Muscle layer of colon (tissue), 2 donors: ENCODE measurements at regions not wholly inside any gene's neighbourhood (a gene's known extent, or its start where the extent isn't known, plus 50 kb on each side); places are given as distances from the start of the nearest gene placed in this dataset.
"Not testable (repeated sequence)": the region's sequence is repeated elsewhere in the genome, so short reads cannot be mapped to it uniquely, and the experiment has no call there.

Experiments
- H3K27ac ChIP-seq: one replicate; pipeline ENCODE4 v1.7.0; 2013; ENCODE audit warnings: low read depth, mild to moderate bottlenecking, low read length, moderate library complexity
- H3K27me3 ChIP-seq, 2 donors: one replicate each; pipeline ENCODE4 v1.7.0; 2013; ENCODE audit warnings: low read length in 2 of 2, mild to moderate bottlenecking in 2 of 2; ENCODE audit not compliant: insufficient read depth in 2 of 2, control insufficient read depth in 1 of 2
- H3K36me3 ChIP-seq: one replicate; pipeline ENCODE4 v1.7.0; 2013; ENCODE audit warnings: mild to moderate bottlenecking, low read length; ENCODE audit not compliant: insufficient read depth
- H3K4me1 ChIP-seq: one replicate; pipeline ENCODE4 v1.7.0; 2013; ENCODE audit warnings: mild to moderate bottlenecking, low read length; ENCODE audit not compliant: insufficient read depth
- H3K4me3 ChIP-seq, 2 donors: one replicate each; pipeline ENCODE4 v1.7.0; 2013; ENCODE audit warnings: low read length in 2 of 2, low read depth in 1 of 2, mild to moderate bottlenecking in 1 of 2, moderate library complexity in 1 of 2
- H3K9ac ChIP-seq: one replicate; pipeline ENCODE4 v1.7.0; 2013; ENCODE audit warnings: low read length
- H3K9me3 ChIP-seq: one replicate; pipeline ENCODE4 v1.7.0; 2013; ENCODE audit warnings: mild to moderate bottlenecking, low read length
- donor health status: abdominal sarcoma.
- donor health status: Adenocarcinoma of cecum.

DNA sequence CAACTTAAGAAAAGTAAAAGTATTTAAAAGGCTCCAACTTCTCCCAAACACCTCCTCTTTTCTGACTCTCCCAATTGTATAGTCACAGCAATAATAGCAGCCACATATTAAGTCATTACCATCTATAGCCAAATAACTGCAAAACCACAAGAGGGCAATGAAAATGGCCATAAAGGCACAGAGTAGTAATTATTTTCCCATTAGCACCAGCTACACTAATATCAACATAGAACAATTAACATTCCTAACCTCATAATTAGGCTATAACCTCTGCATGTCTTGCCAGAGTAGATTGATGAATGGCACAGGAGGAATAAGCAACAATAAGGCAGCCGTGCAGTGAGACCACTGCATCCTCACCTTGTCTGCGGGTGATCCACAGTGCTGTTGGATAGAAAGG lies 226.4 kb upstream of the SERP2 start:
- Histone ChIP-seq H3K27ac (no peak overlapping the region), H3K36me3 (no peaks in the 10 kb centered on the region), H3K4me1 (no peaks in the 10 kb centered on the region), H3K9me3 (no peaks in the 10 kb centered on the region), H3K9ac (no peak overlapping the region), H3K4me3 (no peak overlapping the region), H3K27me3 (no peaks in the 10 kb centered on the region)

DNA sequence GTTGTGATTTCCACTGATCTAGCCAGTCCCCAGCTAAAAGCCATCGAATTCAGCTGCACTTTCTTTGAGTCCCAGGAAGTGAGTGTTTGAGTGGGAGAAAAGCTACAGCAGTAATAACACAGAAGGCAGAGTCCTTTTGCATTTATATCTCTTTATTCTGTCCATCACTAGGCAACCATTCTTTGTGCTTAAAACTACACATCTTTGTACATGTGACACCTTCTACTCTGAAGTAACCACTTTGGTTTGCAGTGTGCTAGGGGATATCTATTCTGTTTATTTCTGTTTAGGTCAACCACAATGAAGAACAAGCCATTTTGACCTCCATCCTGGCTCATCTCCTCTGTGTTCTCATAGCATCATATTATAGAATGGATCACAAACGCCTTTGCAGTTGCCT lies 226.0 kb upstream of the SERP2 start:
- H3K27ac ChIP-seq = no peak overlapping the region
- no peaks in the 10 kb centered on the region for H3K36me3 ChIP-seq
- H3K27me3 ChIP-seq = no peaks in the 10 kb centered on the region
- no peak overlapping the region for H3K9ac ChIP-seq
- H3K9me3 ChIP-seq = no peaks in the 10 kb centered on the region
- H3K4me1 ChIP-seq = no peaks in the 10 kb centered on the region
- no peak overlapping the region for H3K4me3 ChIP-seq

DNA sequence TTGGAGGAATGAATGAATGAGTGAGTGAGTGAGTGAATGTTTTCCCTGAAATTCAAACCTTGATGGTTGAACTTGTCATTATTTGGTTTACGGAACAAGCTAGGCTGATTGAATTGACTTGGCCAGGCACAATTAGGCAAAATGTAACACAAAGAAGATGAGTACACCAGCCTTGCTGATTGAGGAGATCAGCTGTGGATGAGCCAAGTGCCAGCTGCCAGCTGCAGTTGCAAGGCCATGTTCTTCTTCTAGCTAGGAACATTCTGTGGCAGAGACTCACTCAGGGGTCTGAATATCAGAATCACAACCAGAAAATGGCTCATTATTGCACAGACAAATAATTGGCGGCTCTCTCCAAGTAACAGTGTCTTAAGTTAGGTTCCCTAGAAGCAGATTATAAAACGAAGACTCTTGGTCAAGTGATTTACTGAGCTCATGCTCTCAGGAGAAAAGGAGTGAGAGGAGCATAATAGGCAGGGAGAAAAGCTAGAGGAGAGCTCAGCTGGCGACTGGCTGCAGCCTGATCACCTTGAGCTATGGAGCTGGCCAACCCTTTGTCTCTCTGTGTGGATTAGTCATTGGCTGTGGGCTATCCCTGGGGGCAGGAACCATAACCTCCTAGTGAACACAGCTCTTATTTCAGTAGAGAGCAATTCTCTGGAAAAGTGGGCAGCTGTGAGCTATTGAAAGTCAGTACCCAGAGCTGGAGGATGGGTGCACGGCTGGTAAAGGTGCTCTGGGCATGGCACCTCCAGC lies 225.3 kb upstream of the SERP2 start:
- Histone ChIP-seq H3K36me3 (no peaks in the 10 kb centered on the region), H3K27me3 (no peaks in the 10 kb centered on the region), H3K9me3 (no peaks in the 10 kb centered on the region), H3K27ac (no peak overlapping the region), H3K4me1 (no peaks in the 10 kb centered on the region), H3K4me3 (no peak overlapping the region), H3K9ac (no peak overlapping the region)

DNA sequence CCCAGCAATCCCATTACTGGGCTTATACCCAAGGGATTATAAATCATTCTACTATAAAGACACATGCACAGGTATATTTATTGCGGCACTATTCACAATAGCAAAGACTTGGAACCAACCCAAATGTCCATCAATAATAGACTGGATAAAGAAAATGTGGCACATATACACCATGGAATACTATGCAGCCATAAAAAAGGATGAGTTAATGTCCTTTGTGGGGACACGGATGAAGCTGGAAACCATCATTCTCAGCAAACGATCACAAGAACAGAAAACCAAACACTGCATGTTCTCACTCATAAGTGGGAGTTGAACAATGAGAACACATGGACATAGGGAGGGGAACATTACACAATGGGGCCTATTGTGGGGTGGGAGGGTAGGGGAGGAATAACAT lies 224.4 kb upstream of the SERP2 start:
- not testable (repeated sequence) for H3K27ac ChIP-seq, H3K27me3 ChIP-seq, H3K36me3 ChIP-seq, H3K9me3 ChIP-seq, H3K4me3 ChIP-seq, H3K4me1 ChIP-seq, H3K9ac ChIP-seq

DNA sequence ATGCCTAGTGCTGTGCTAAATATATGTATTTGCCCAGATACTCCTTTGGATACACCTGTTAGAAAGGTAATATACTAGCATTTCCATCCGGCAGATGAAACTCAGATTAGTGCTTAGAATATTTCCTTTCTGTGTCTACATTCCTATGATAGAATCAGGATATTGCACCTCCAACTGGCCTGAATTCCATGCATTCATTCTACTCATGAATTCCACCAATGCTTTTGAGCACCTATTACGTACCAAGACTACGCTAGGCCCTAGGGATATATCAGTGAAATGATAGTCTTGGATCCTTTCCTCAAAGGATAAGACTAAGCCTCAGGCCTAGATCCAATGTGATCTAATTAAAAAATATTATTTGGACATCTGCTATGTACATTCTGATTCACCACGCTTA lies 223.8 kb upstream of the SERP2 start:
- Histone ChIP-seq H3K27ac (no peak overlapping the region), H3K4me3 (no peak overlapping the region), H3K9me3 (no peaks in the 10 kb centered on the region), H3K9ac (no peak overlapping the region), H3K4me1 (peaks cover 7% of the 10 kb centered on the region), H3K27me3 (no peaks in the 10 kb centered on the region), H3K36me3 (no peaks in the 10 kb centered on the region)

DNA sequence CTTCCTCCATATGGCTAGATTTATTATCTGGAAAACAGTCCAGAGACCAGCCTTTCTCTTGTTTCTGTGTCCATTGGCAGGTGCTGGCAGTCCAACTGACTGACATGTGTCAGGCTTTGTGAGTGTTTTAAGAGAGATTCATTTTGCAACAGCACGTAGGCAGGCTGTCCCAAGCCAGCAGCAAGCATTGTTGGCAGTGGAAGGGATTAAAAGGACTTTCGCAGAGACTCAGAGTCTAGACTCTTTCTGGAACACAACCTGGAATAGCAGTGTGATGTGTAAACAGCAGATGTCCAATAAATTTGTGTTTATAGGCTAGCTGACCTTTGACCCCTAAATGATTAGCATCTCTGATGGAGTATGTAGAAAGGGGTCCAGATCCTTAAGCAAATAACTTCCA lies 222.2 kb upstream of the SERP2 start:
- H3K4me3 ChIP-seq = no peak overlapping the region
- H3K36me3 ChIP-seq = no peaks in the 10 kb centered on the region
- H3K4me1 ChIP-seq = peaks cover 21% of the 10 kb centered on the region
- no peaks in the 10 kb centered on the region for H3K9me3 ChIP-seq
- no peaks in the 10 kb centered on the region for H3K27me3 ChIP-seq
- H3K9ac ChIP-seq = no peak overlapping the region
- H3K27ac ChIP-seq = no peak overlapping the region

DNA sequence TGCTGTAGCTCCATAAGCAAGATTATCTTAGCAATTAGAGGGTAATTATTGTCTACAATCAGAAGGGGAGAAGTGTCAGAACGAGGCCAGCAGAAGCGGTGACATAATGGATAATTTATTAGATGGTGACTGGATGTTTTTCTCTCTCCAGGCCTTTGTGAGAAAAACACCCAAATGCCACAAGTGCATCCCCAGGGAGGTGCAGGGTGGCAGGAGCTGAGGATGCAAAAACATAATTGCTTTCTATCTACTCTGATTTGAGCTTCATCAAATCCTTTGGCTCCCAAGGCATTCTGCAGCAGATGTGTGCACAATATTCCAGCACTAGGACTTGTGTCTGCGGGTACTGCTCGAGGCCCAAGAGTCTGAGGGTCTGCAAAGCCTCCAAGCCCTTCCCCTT lies 220.1 kb upstream of the SERP2 start:
- Histone ChIP-seq H3K27ac (peak overlapping the region; percentile 35), H3K4me3 (no peak overlapping the region), H3K9me3 (no peaks in the 10 kb centered on the region), H3K9ac (no peak overlapping the region), H3K36me3 (no peaks in the 10 kb centered on the region), H3K4me1 (peaks cover 25% of the 10 kb centered on the region), H3K27me3 (no peaks in the 10 kb centered on the region)

DNA sequence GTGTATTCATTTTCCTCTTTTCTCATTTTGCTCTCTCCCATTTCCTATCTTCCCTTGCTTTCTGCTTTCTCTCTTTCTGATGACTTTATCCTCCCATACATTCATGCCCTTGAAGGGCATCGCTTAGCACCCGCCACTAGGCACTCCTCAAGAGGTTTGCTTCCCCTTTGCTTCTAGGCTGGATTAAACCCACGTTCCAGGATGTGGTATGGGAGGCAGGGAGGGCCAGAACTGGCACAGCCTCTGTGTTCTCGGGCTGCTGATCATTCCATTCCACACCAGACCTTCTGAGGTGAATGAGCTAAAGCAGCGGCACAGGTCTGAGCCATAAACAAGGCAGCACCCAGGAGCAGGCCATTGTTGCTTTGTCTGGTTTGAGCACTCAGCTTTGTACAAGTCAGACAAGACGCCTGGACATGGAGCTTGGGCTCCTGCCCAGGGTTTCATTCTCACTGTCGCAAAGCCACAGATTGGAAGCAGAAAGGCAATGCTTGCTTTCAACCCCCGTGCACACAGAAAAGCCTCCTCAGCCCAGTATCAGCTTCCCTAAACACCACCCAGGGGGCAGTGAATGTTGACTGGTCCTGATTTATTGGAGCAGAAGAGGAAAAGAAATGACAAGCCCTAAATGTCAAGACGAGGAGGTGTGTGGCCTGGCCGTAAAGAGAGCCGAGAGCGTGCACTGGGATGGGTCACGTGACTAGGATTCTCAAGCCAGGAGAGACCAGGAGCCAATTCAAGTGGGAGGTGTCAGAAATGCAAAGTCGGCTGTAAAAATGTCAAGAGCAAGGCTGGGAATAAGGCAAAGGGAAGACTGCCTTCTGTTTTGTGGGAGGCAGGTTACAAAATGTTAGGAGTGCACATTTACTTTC lies 218.0 kb upstream of the SERP2 start:
- Histone ChIP-seq H3K36me3 (no peaks in the 10 kb centered on the region), H3K27ac (peak overlapping the region; percentile 89), H3K4me3 (peak overlapping the region in 1 of 2 donors; percentile 58), H3K9ac (no peak overlapping the region), H3K9me3 (no peaks in the 10 kb centered on the region), H3K27me3 (no peaks in the 10 kb centered on the region), H3K4me1 (peaks cover 46% of the 10 kb centered on the region)

DNA sequence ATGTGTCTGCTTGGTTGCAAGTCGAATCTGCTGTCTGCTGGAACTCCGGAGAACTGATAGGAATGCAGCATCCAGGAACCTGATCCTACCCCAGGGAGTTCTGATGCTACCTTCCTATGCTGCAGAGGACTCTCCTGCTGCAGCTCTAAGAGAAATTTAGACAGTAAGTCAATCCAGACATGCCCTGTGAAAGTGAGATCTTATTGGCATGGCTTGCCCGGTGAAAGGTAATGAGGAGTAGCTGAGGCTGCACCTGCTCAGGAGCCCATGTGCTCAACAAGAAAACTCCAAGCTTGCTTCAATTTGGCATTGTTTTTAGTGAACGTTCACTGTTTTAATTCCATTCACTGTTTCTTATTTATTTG lies 217.3 kb upstream of the SERP2 start:
- Histone ChIP-seq H3K27me3 (no peaks in the 10 kb centered on the region), H3K4me3 (peak overlapping the region in 1 of 2 donors; percentile 58), H3K4me1 (peaks cover 52% of the 10 kb centered on the region), H3K27ac (peak overlapping the region; percentile 89), H3K36me3 (no peaks in the 10 kb centered on the region), H3K9ac (no peak overlapping the region), H3K9me3 (no peaks in the 10 kb centered on the region)

DNA sequence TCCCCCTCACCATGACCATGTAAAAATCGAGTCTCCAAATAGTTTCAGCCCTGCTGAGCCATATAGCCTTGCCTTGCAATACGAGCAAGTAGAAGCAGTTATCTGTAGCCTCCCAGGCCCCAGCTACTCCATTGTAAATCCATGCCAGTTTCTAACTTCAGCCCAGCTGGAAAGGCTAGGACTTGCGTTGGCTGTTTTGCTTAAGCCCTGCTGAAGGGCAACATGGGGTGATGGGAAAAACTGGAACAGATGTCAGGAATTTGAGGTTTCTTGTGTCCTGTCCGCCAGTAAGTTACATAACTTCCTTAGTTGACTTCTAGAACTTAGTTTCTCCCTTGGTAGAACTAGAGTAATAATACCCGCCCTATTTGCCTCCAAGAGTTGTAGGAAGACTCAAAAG lies 216.0 kb upstream of the SERP2 start:
- Histone ChIP-seq H3K9ac (no peak overlapping the region), H3K27me3 (no peaks in the 10 kb centered on the region), H3K27ac (no peak overlapping the region), H3K4me1 (peaks cover 57% of the 10 kb centered on the region), H3K4me3 (no peak overlapping the region), H3K9me3 (no peaks in the 10 kb centered on the region), H3K36me3 (no peaks in the 10 kb centered on the region)

DNA sequence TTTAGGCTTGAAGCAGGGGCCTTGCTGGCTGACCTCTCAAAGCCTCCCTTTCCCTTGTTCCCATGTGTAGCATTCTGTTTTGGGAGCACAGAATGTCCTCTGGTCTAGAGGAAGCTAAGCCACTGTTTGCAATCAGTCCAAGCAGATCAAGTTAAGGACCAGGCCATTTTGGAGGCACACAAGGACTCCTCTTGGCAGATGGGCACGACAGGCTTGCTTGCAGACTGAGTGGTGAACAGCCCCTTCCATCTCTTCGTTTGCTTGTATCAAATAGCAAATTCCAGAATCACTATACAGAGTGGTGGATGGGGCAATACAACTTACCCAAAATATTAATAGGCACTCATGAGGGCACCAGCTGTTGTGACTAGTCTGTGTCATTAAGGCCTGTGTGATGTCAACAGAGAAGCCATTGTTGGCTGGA lies 215.5 kb upstream of the SERP2 start:
- Histone ChIP-seq H3K4me1 (peaks cover 57% of the 10 kb centered on the region), H3K9me3 (no peaks in the 10 kb centered on the region), H3K4me3 (no peak overlapping the region), H3K9ac (no peak overlapping the region), H3K27ac (no peak overlapping the region), H3K27me3 (no peaks in the 10 kb centered on the region), H3K36me3 (no peaks in the 10 kb centered on the region)
